ENCODE measurements at regions not wholly inside any gene's neighbourhood (a gene's known extent, or its start where the extent isn't known, plus 50 kb on each side); places are given as distances from the start of the nearest gene placed in this dataset.

GRCh38 chr10:83310688-83311087 lies 828.6 kb upstream of the GHITM start:
- peaks cover 2% of the 10 kb centered on the region for H3K27me3 Mint-ChIP-seq (ENCODE audit: unreplicated experiment)
- no peaks in the 10 kb centered on the region for H3K36me3 Mint-ChIP-seq (ENCODE audit: unreplicated experiment)
- DNase-seq (ENCODE audit: extremely low spot score, unreplicated experiment), result no peak
- H3K27ac Mint-ChIP-seq (ENCODE audit: unreplicated experiment), result no peak overlapping the region
- TF ChIP-seq CTCF (IDR thresholded peaks at IDR 0.05), result no peak
- peaks cover 5% of the 10 kb centered on the region for H3K9me3 Mint-ChIP-seq (ENCODE audit: unreplicated experiment)
- H3K4me1 Mint-ChIP-seq (ENCODE audit: unreplicated experiment), result no peaks in the 10 kb centered on the region
- no peak overlapping the region for H3K4me3 Mint-ChIP-seq (ENCODE audit: unreplicated experiment)

- Mint-ChIP-seq H3K4me3 (ENCODE audit: unreplicated experiment) (no peak overlapping the region), H3K4me1 (ENCODE audit: unreplicated experiment) (no peaks in the 10 kb centered on the region), H3K27ac (ENCODE audit: unreplicated experiment) (no peak overlapping the region), H3K27me3 (ENCODE audit: unreplicated experiment) (peaks cover 2% of the 10 kb centered on the region), H3K9me3 (ENCODE audit: unreplicated experiment) (peaks cover 14% of the 10 kb centered on the region), H3K36me3 (ENCODE audit: unreplicated experiment) (no peaks in the 10 kb centered on the region)
- no peak for DNase-seq (ENCODE audit: extremely low spot score, unreplicated experiment)
- TF ChIP-seq CTCF (IDR thresholded peaks at IDR 0.05), result no peak
Observed at GRCh38 chr10:83312570-83312969, 826.7 kb upstream of the GHITM start.

- Mint-ChIP-seq H3K27ac (ENCODE audit: unreplicated experiment) (no peak overlapping the region), H3K27me3 (ENCODE audit: unreplicated experiment) (no peaks in the 10 kb centered on the region), H3K36me3 (ENCODE audit: unreplicated experiment) (no peaks in the 10 kb centered on the region), H3K4me1 (ENCODE audit: unreplicated experiment) (no peaks in the 10 kb centered on the region), H3K9me3 (ENCODE audit: unreplicated experiment) (peaks cover 3% of the 10 kb centered on the region), H3K4me3 (ENCODE audit: unreplicated experiment) (no peak overlapping the region)
- DNase-seq (ENCODE audit: extremely low spot score, unreplicated experiment), result no peak
- no peak for TF ChIP-seq CTCF (IDR thresholded peaks at IDR 0.05)
Observed at GRCh38 chr10:83332690-83333089, 806.6 kb upstream of the GHITM start.

- H3K27ac Mint-ChIP-seq (ENCODE audit: unreplicated experiment), result no peak overlapping the region
- H3K4me1 Mint-ChIP-seq (ENCODE audit: unreplicated experiment), result no peaks in the 10 kb centered on the region
- no peak overlapping the region for H3K4me3 Mint-ChIP-seq (ENCODE audit: unreplicated experiment)
- no peaks in the 10 kb centered on the region for H3K27me3 Mint-ChIP-seq (ENCODE audit: unreplicated experiment)
- H3K9me3 Mint-ChIP-seq (ENCODE audit: unreplicated experiment), result peaks cover 3% of the 10 kb centered on the region
- DNase-seq (ENCODE audit: extremely low spot score, unreplicated experiment), result no peak
- H3K36me3 Mint-ChIP-seq (ENCODE audit: unreplicated experiment), result no peaks in the 10 kb centered on the region
- TF ChIP-seq CTCF (IDR thresholded peaks at IDR 0.05), result no peak
Observed at GRCh38 chr10:83333566-83333965, 805.7 kb upstream of the GHITM start.

GRCh38 chr10:83343676-83344075 lies 795.6 kb upstream of the GHITM start:
- Mint-ChIP-seq H3K4me3 (ENCODE audit: unreplicated experiment) (no peak overlapping the region), H3K36me3 (ENCODE audit: unreplicated experiment) (no peaks in the 10 kb centered on the region), H3K27me3 (ENCODE audit: unreplicated experiment) (no peaks in the 10 kb centered on the region), H3K27ac (ENCODE audit: unreplicated experiment) (peak overlapping the region; percentile 57), H3K4me1 (ENCODE audit: unreplicated experiment) (peaks cover 24% of the 10 kb centered on the region), H3K9me3 (ENCODE audit: unreplicated experiment) (peaks cover 11% of the 10 kb centered on the region)
- no peak for TF ChIP-seq CTCF (IDR thresholded peaks at IDR 0.05)
- no peak for DNase-seq (ENCODE audit: extremely low spot score, unreplicated experiment)

Data from osteocyte (in vitro differentiated cells).